HG03060 (cell line): ENCODE measurements at regions not wholly inside any gene's neighbourhood (a gene's known extent, or its start where the extent isn't known, plus 50 kb on each side); places are given as distances from the start of the nearest gene placed in this dataset.
"Not testable (repeated sequence)": the region's sequence is repeated elsewhere in the genome, so short reads cannot be mapped to it uniquely, and the experiment has no call there.

Experiments used
- ATAC-seq: cut with Tn5 transposase; IDR thresholded peaks from one replicate; pipeline ENCODE4 v1.9.1; 2021; ENCODE audit warnings: low read depth, moderate number of reproducible peaks; ENCODE audit not compliant: unreplicated experiment

DNA sequence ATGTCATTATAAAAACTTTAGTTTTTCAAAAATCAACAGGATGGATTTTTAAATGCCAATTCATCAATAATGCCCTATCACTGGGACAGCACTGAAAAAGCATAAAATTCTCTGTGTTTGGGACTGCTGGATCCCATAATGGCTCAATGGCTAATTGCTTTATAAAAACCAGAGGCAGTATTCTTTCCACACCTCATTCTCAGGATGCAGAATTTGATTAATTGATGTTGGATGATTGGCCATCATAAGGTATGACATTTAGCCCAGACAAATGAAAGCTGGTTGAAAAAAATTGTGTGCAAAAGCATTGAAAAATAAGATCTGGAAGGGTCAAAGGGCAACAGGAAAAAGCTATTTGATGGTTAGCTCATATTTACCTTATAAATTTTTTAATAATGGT is 362.2 kb upstream of the SNX7 start:
- no peak for ATAC-seq

GRCh38 chr1:98298319-98298718 is 363.2 kb upstream of the SNX7 start:
- ATAC-seq, result no peak

DNA sequence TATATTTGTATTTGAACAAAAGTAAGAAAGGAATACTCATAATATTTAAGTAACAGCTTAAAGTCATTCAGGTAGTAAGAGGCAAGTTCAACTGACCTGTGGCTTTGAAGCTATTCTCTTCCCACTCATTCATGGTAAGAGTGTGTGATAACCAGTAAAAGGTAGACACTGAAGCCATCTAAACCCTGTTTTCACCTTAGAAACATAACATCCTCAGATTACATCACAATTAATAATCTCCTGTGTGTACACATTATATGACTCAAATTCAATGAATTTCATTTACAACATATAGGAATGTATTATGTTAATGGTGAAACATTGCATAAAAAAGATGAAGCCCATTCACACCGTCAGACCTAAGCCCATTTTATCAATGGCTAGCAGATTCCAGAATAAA is 364.8 kb upstream of the SNX7 start:
- ATAC-seq, result no peak

DNA sequence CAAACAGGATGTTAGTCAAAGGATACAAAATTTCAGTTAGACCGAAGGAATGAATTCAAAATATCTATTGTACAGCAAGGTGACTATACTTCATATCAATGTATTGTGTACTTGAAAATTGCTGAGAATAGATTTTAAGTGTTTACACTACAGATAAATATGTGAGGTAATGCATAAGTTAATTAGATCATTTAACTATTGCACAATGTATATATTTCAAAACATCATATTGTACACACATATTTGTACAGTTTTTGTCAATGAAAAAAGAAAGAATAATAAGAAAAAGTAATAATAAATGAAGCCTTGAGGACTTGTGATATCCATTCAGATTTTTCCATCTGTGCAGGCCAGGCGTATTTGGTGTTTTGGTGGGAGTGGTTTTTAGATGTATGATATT is 367.4 kb upstream of the SNX7 start:
- ATAC-seq, result no peak

DNA sequence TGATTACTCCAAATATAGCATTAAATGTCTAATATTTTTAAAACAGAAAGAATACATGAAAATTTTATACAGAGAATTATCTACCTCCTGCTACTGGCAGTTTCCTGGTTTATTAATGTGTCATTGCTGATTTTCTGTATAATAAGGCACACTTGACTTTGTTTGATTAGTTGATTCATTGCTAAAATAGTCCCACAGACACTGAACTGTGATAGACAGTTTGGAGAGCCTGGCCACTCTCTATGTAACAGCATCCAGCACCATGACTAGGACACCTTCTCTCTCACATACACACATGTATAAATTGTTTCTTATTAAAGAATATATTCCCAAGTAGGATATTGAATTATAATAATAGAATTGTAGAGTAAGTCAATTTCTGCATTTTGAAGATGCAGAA is 368.5 kb upstream of the SNX7 start:
- ATAC-seq, result no peak

DNA sequence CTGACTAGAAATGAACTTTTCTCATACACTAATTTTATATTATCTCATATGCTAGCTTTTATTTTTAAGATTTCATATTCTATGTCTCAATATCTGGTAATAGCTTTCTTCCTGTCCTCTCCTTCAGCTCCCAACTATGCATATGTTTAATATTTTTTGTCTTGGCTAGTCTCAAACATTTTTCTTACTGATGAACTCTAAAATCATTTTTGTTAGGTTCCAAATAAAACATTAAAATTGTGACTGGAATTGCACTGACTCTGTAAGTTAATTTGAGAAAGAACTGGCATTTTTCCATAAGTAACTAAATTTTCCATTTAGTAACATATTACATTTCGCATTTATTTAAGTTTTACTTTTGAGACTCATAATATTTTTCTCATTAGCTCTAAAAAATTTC is 368.5 kb upstream of the DPYD start:
- no peak for ATAC-seq

DNA sequence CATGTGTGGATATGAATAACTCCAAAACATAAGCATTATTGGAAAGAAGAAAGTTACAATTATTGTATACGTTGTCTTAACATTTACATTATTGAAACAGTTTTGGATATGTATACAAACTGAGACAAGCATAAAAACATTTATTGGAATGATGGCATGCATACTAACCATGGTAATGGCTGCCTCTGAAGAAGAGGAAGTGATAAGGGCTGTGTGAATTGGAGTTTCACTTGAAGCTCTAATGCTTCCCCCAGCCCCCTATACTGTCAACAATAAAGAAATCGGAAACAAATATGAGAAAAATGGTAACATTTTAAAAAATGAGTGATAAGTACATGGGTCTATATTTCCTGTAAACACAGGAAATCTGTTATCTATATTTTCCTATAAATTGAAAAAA is 367.7 kb upstream of the DPYD start:
- no peak for ATAC-seq

DNA sequence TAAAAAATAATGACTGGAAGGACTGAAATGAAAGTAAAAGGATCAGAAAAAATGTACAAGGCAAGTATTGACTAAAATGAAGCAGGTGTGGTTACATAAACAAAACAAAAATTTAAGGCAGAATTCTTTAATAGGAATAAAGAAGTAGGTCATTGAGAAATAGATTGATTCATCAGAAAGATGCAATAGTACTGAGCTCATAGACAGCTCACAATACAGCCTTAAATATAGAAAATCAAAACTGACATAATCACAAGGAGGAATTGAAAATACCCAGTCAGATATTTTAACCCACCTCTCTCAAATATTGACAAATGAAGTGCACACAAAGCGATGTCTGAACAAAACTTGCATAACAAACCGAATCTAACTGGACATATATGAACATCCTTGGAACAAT is 366.8 kb upstream of the DPYD start:
- ATAC-seq, result no peak

GRCh38 chr1:98286656-98287055 is 365.8 kb upstream of the DPYD start:
- ATAC-seq, result no peak

DNA sequence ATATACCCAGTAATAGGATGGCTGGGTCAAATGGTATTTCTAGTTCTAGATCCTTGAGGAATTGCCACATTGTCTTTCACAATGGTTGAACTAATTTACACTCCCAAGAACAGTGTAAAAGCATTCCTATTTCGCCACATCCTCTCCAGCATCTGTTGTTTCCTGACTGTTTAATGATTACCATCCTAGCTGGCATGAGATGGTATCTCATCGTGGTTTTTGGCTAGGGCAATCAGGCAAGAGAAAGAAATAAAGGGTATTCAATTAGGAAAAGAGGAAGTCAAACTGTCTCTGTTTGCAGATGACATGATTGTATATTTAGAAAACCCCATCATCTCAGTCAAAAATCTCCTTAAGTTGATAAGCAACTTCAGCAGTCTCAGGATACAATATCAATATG is 364.5 kb upstream of the DPYD start:
- not testable (repeated sequence) for ATAC-seq

DNA sequence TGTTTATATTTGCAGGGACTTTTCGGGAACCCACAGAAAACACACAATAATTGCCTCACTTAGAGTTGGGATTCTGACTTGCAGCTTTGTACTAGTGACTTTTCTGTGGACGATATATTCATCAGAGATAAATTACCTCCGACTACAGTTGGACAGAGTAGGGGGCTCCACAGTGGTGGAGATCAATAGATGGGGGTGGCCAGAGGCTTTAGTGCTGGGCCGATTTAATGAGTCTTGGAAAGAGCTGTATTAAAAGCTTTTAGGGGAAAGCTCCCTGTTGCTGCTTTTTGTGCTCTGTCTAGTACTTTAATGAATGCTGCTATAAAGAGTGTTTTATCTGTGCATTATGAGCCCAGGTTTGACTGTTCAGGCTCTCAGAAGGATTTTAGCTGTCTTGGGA is 359.2 kb upstream of the DPYD start:
- no peak for ATAC-seq

GRCh38 chr1:98278055-98278454 is 357.2 kb upstream of the DPYD start:
- ATAC-seq, result no peak

GRCh38 chr1:98277118-98277517 is 356.3 kb upstream of the DPYD start:
- ATAC-seq, result no peak

DNA sequence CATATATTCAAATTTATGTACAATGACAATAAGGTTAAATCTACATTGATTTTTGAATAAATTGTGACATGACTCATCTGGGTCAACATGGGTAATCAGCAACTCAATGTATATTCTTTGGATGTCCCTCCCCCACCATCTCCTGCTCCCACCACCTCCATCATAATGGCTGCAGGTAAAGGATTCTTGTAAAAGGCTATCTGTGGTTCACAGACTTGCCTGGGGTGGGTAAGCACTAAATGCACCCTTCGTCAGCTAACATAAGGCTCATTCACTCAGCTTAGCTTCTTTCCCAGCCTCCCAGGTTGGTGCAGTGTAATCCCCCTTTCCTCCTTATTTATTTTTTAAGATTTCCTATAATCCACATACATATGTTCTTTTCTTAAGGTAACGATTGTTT is 355.7 kb upstream of the DPYD start:
- no peak for ATAC-seq

GRCh38 chr1:98268316-98268715 is 347.5 kb upstream of the DPYD start:
- ATAC-seq, result no peak

GRCh38 chr1:98267423-98267822 is 346.6 kb upstream of the DPYD start:
- ATAC-seq, result no peak

DNA sequence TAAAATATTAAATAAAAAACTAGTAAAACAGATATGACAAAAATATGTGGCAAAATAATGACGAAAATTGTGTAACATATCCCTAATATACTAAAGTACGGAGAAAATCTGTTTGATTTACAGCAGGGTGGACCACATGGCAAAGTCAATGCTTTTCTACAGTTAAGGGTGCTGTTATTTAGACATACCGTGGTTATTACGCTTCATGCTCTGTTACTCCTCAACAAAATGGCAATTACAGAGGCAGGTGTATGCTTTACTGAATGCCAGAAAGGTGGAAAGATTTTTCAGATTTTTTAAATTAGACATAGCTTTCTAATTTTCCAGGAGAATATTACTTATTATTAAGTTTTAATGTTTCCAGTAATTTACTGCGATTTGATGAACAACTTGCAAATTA is 343.9 kb upstream of the DPYD start:
- ATAC-seq, result no peak

GRCh38 chr1:98260839-98261238 is 340.0 kb upstream of the DPYD start:
- ATAC-seq, result no peak

GRCh38 chr1:98260412-98260811 is 339.6 kb upstream of the DPYD start:
- no peak for ATAC-seq

DNA sequence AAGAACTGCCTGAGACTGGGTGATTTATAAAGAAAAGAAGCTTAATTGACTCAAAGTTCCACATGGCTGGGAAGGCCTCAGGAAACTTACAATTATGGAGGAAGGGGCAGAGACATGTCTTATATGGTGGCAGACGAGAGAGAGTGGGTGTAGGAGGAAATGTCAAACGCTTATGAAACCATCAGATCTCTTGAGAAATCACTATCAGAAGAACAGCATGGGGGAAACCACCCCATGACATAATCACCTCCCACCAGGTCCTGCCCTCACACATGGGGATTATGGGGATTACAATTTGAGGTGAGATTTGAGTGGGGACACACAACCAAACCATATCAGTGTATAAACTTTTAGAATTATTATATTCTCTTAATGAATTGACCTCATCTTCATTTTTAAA is 335.9 kb upstream of the DPYD start:
- no peak for ATAC-seq

DNA sequence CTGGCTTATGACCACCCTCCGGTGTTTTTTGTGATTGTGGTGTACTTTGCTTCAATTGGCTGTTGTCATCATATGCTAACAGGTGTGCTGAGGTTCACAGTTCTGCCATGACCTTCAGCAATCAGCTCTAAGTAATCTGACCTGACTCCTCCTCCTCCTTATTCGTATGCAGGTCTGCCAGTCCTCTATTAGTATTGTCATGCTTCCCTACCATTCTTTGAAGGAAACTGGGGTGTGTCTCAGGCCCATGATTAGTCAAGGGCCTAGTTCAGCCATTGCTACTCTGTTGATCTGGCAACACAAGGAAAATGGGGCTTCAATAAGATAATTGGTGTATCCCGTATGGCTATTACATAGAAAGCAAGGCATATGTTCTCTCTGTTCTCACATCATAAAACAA is 332.3 kb upstream of the DPYD start:
- no peak for ATAC-seq

- ATAC-seq, result no peak
Observed at GRCh38 chr1:98251497-98251896, 330.7 kb upstream of the DPYD start.

DNA sequence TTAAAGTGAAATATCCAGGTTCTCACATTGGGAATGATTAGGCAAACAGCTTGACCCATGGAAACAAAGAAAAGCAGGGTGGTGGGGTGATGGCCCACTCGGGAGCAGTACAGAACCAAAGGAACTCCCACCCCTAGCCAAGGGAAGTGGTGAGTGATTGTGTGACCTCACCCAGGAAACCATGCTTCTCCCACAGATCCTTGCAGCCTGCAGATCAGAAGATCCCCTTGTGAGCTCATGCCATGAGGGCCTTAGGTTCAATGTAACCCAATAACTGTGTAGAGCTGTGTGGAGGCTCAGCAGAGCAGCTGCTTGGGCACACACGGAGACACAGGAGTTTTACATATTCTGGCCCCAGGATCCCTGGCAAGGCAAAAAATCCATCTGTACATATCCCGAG is 311.8 kb upstream of the DPYD start:
- no peak for ATAC-seq

GRCh38 chr1:98222706-98223105 is 301.9 kb upstream of the DPYD start:
- no peak for ATAC-seq
